Hepatocyte (in vitro differentiated cells): ENCODE measurements at regions not wholly inside any gene's neighbourhood (a gene's known extent, or its start where the extent isn't known, plus 50 kb on each side); places are given as distances from the start of the nearest gene placed in this dataset.
"Not testable (repeated sequence)": the region's sequence is repeated elsewhere in the genome, so short reads cannot be mapped to it uniquely, and the experiment has no call there.

Experiments used
- DNase-seq: peaks from one replicate; pipeline ENCODE4 v3.0.0-alpha.2; 2016; ENCODE audit warnings: low spot score
- H2AFZ ChIP-seq: fragments of 200-600 bp; sonication (generic); 2 replicates; pipeline ENCODE4 v1.6.0; 2016; ENCODE audit warnings: antibody characterized with exemption, mild to moderate bottlenecking
- H3K27ac ChIP-seq: fragments of 200-600 bp; sonication (generic); 2 replicates; pipeline ENCODE4 v1.5.1; 2016; ENCODE audit warnings: mild to moderate bottlenecking
- H3K27me3 ChIP-seq: fragments of 200-600 bp; sonication (generic); 2 replicates; pipeline ENCODE4 v1.6.1; 2016
- H3K36me3 ChIP-seq: fragments of 200-600 bp; sonication (generic); replicated peaks from 2 replicates; pipeline ENCODE4 v1.5.1; 2016; ENCODE audit warnings: low read depth; ENCODE audit not compliant: insufficient read depth
- H3K4me1 ChIP-seq: fragments of 200-600 bp; sonication (generic); 2 replicates; pipeline ENCODE4 v1.5.1; 2016; ENCODE audit warnings: mild to moderate bottlenecking, moderate library complexity; ENCODE audit not compliant: insufficient read depth
- H3K4me2 ChIP-seq: fragments of 200-600 bp; sonication (generic); 2 replicates; pipeline ENCODE4 v1.6.0; 2016
- H3K4me3 ChIP-seq: fragments of 200-600 bp; sonication (generic); 2 replicates; pipeline ENCODE4 v1.5.1; 2016; ENCODE audit warnings: mild to moderate bottlenecking
- H3K79me2 ChIP-seq: fragments of 200-600 bp; sonication (generic); 2 replicates; pipeline ENCODE4 v1.6.0; 2017; ENCODE audit warnings: mild to moderate bottlenecking
- H3K9me2 ChIP-seq: fragments of 200-600 bp; sonication (generic); replicated peaks from 2 replicates; pipeline ENCODE4 v1.6.0; 2017; ENCODE audit warnings: mild to moderate bottlenecking; ENCODE audit not compliant: insufficient read depth
- H3K9me3 ChIP-seq: fragments of 200-600 bp; sonication (generic); 2 replicates; pipeline ENCODE4 v1.5.1; 2016; ENCODE audit warnings: low read depth, mild to moderate bottlenecking
- H4K20me1 ChIP-seq: fragments of 200-600 bp; sonication (generic); 2 replicates; pipeline ENCODE4 v1.6.0; 2016; ENCODE audit warnings: mild to moderate bottlenecking; ENCODE audit not compliant: insufficient read depth, poor library complexity, severe bottlenecking
- EZH2 ChIP-seq: fragments of 200-600 bp; sonication (generic); IDR thresholded peaks from 2 replicates; pipeline ENCODE4 v1.6.1; 2016; ENCODE audit warnings: antibody characterized with exemption, mild to moderate bottlenecking, borderline replicate concordance
- EZH2phosphoT487 ChIP-seq: fragments of 200-600 bp; sonication (generic); IDR thresholded peaks from one replicate; pipeline ENCODE4 v1.6.1; 2018; ENCODE audit warnings: antibody characterized with exemption, mild to moderate bottlenecking, low read depth, moderate library complexity; ENCODE audit not compliant: unreplicated experiment, severe bottlenecking
- WGBS: methylation state at CpG from one replicate; pipeline ENCODE4 v1.1.6; 2016; ENCODE audit warnings: low lambda C conversion rate; ENCODE audit errors: missing lambda C conversion rate; 5-methylcytosine and 5-hydroxymethylcytosine counted together
- TF ChIP-seq, protein P1 (sequence below): fragments of 200-600 bp; sonication (generic); IDR thresholded peaks from 2 replicates; pipeline ENCODE4 v1.5.1; 2016; ENCODE audit warnings: antibody characterized with exemption, mild to moderate bottlenecking; ENCODE audit not compliant: poor library complexity

DNA sequence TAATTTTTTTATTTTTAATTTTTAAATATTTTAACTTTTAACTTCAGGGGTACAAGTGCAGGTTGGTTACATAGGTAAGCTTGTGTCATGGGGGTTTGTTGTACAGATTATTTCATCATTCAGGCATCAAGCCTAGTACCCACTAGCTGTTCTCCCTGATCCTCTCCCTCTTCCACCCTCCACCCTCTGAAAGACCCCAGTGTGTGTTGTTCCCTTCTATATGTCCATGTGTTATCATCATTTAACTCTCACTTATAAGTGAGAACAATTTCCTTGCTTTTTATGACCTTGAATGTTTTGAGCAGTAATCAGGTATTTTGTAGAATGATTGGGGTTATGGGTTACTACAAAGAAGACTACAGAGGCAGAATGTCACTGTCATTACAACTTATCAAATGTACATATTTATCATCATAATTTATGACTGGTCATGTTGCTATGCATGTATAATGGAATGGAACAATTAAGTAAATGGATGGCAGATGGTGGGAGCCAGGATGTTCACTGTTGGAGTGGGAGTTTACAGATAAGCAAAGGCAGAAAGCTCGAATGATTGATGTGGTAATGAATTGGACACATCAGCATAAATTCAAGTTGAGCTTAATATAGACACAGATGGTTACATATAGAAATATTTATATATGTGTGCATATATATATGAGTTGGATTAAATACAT is 563.8 kb upstream of the ROBO1 start:
- no peak overlapping the region for H2AFZ ChIP-seq
- H3K4me2 ChIP-seq, result no peak overlapping the region
- H3K79me2 ChIP-seq, result no peaks in the 10 kb centered on the region
- no peaks in the 10 kb centered on the region for H3K9me3 ChIP-seq
- H3K9me2 ChIP-seq, result no peaks in the 10 kb centered on the region
- H4K20me1 ChIP-seq, result no peaks in the 10 kb centered on the region
- no peaks in the 10 kb centered on the region for H3K27me3 ChIP-seq
- 68% methylated on average over 1 of the region's 1 CpG for WGBS
- no peaks in the 10 kb centered on the region for H3K36me3 ChIP-seq
- H3K27ac ChIP-seq, result no peak overlapping the region
- H3K4me1 ChIP-seq, result no peaks in the 10 kb centered on the region
- TF ChIP-seq, protein P1, sequence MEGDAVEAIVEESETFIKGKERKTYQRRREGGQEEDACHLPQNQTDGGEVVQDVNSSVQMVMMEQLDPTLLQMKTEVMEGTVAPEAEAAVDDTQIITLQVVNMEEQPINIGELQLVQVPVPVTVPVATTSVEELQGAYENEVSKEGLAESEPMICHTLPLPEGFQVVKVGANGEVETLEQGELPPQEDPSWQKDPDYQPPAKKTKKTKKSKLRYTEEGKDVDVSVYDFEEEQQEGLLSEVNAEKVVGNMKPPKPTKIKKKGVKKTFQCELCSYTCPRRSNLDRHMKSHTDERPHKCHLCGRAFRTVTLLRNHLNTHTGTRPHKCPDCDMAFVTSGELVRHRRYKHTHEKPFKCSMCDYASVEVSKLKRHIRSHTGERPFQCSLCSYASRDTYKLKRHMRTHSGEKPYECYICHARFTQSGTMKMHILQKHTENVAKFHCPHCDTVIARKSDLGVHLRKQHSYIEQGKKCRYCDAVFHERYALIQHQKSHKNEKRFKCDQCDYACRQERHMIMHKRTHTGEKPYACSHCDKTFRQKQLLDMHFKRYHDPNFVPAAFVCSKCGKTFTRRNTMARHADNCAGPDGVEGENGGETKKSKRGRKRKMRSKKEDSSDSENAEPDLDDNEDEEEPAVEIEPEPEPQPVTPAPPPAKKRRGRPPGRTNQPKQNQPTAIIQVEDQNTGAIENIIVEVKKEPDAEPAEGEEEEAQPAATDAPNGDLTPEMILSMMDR, result no peak
- TF ChIP-seq EZH2phosphoT487, result no peak
- no peak overlapping the region for H3K4me3 ChIP-seq
- no peak for DNase-seq

DNA sequence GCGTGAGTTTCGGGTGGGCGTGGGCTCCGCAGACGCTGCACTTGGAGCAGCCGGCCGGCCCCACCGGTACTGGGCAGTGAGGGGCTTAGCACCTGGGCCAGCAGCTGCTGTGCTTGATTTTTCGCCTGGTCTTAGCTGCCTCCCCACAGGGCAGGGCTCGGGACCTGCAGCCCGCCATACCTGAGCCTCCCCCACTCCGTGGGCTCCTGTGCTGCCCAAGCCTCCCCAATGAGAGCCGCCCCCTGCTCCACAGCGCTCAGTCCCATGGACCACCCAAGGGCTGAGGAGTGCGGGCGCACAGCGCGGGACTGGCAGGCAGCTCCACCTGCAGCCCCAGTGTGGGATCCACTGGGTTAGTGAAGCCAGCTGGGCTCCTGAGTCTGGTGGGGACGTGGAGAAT is 546.7 kb upstream of the ROBO1 start:
- H3K36me3 ChIP-seq, H4K20me1 ChIP-seq, H3K27ac ChIP-seq, H3K4me2 ChIP-seq, H3K9me3 ChIP-seq, H3K27me3 ChIP-seq, H3K4me1 ChIP-seq, H3K4me3 ChIP-seq, H3K79me2 ChIP-seq, H2AFZ ChIP-seq, H3K9me2 ChIP-seq, DNase-seq: not testable (repeated sequence)
- WGBS, result 93% methylated on average over 19 of the region's 19 CpGs

DNA sequence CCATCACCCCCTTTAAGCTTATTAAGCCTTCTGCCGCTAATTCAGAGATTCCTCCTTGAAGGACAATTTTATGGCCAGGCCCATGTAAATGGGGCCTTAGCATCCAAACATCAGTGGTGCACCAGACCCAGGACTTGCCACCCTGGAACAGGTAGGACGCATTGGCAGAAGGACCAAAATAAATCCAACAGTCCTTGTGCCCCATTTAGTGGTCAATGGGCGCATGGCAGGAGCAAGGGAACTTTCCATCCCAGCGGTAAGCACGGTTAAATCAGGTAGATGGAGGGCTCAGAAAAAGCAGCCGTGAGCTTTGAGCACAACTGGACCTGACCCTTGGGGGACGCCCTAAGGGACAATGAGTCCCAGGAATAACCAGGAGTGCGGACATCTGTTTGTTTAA is 540.8 kb upstream of the ROBO1 start:
- no peaks in the 10 kb centered on the region for H3K9me2 ChIP-seq
- H3K4me3 ChIP-seq, result no peak overlapping the region
- no peaks in the 10 kb centered on the region for H3K9me3 ChIP-seq
- H3K36me3 ChIP-seq, result no peaks in the 10 kb centered on the region
- no peaks in the 10 kb centered on the region for H3K4me1 ChIP-seq
- no peak overlapping the region for H3K4me2 ChIP-seq
- no peaks in the 10 kb centered on the region for H4K20me1 ChIP-seq
- TF ChIP-seq EZH2, result no peak
- no peak for TF ChIP-seq EZH2phosphoT487
- TF ChIP-seq, protein P1, result no peak
- no peak overlapping the region for H3K27ac ChIP-seq
- no peak for DNase-seq
- no peak overlapping the region for H2AFZ ChIP-seq
- H3K27me3 ChIP-seq, result no peaks in the 10 kb centered on the region
- WGBS, result 91% methylated on average over 8 of the region's 8 CpGs
- H3K79me2 ChIP-seq, result no peaks in the 10 kb centered on the region

DNA sequence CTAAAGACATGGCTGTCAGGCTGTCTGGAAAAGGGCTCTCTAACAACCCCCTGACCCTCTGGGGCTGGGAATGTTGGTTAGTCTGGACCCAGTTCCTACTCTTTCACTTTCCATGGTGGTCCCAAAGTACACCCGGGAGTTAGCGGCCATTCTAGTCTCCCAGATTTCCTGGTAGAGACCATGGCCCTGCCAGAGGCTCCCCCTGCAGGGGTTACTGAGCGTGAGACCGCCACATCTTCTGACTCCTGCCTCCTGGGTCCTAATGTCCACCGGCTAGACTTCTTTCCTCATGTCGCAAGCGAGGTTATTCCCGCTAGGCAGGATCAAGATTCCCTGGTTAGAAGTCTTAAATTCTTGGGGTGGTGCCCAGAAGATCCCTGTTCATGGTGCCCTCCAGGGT is 540.0 kb upstream of the ROBO1 start:
- no peak overlapping the region for H2AFZ ChIP-seq

More for the DNA sequence above, 540.0 kb upstream of the ROBO1 start:
- no peak overlapping the region for H3K4me3 ChIP-seq
- TF ChIP-seq EZH2phosphoT487 (no peak), EZH2 (no peak)
- TF ChIP-seq, protein P1, result no peak
- WGBS, result 91% methylated on average over 8 of the region's 8 CpGs
- no peaks in the 10 kb centered on the region for H3K9me3 ChIP-seq
- no peaks in the 10 kb centered on the region for H3K4me1 ChIP-seq
- H3K9me2 ChIP-seq, result no peaks in the 10 kb centered on the region
- no peaks in the 10 kb centered on the region for H3K79me2 ChIP-seq
- no peaks in the 10 kb centered on the region for H4K20me1 ChIP-seq
- no peaks in the 10 kb centered on the region for H3K27me3 ChIP-seq
- H3K36me3 ChIP-seq, result no peaks in the 10 kb centered on the region
- H3K4me2 ChIP-seq, result no peak overlapping the region
- H3K27ac ChIP-seq, result no peak overlapping the region
- DNase-seq, result no peak
